ENCODE measurements at regions not wholly inside any gene's neighbourhood (a gene's known extent, or its start where the extent isn't known, plus 50 kb on each side); places are given as distances from the start of the nearest gene placed in this dataset.
"Not testable (repeated sequence)": the region's sequence is repeated elsewhere in the genome, so short reads cannot be mapped to it uniquely, and the experiment has no call there.

GRCh38 chr15:26261413-26261812, 398.3 kb upstream of the ATP10A start:
- no peak for DNase-seq (ENCODE audit: low read depth in 3 of 3)

- peak in 1 of 3 donors; percentile 4 for DNase-seq (ENCODE audit: low read depth in 3 of 3)
These were observed 397.5 kb upstream of the ATP10A start for GRCh38 chr15:26260517-26261133.

GRCh38 chr15:26259581-26259980, 396.5 kb upstream of the ATP10A start:
- DNase-seq (ENCODE audit: low read depth in 3 of 3) = no peak

- DNase-seq (ENCODE audit: low read depth in 3 of 3) = not testable (repeated sequence)
These were observed 381.7 kb upstream of the ATP10A start for GRCh38 chr15:26244782-26245181.

- no peak for DNase-seq (ENCODE audit: low read depth in 3 of 3)
These were observed 380.3 kb upstream of the ATP10A start for GRCh38 chr15:26243382-26243781.

- no peak for DNase-seq (ENCODE audit: low read depth in 3 of 3)
These were observed 379.5 kb upstream of the ATP10A start for GRCh38 chr15:26242565-26243071.

- no peak for DNase-seq (ENCODE audit: low read depth in 3 of 3)
These were observed 372.7 kb upstream of the ATP10A start for GRCh38 chr15:26235864-26236263.

GRCh38 chr15:26234976-26235767, 372.0 kb upstream of the ATP10A start:
- DNase-seq (ENCODE audit: low read depth in 3 of 3) = no peak

GRCh38 chr15:26232691-26233090, 369.6 kb upstream of the ATP10A start:
- no peak for DNase-seq (ENCODE audit: low read depth in 3 of 3)

- no peak for DNase-seq (ENCODE audit: low read depth in 3 of 3)
These were observed 368.0 kb upstream of the ATP10A start for GRCh38 chr15:26231096-26231495.

- DNase-seq (ENCODE audit: low read depth in 3 of 3) = no peak
These were observed 361.1 kb upstream of the ATP10A start for GRCh38 chr15:26224266-26224665.

- no peak for DNase-seq (ENCODE audit: low read depth in 3 of 3)
These were observed 360.6 kb upstream of the ATP10A start for GRCh38 chr15:26223720-26224119.

- DNase-seq (ENCODE audit: low read depth in 3 of 3) = no peak
These were observed 359.7 kb upstream of the ATP10A start for GRCh38 chr15:26222781-26223180.

GRCh38 chr15:26217043-26217442, 353.9 kb upstream of the ATP10A start:
- DNase-seq (ENCODE audit: low read depth in 3 of 3) = not testable (repeated sequence)

- no peak for DNase-seq (ENCODE audit: low read depth in 3 of 3)
These were observed 351.2 kb upstream of the ATP10A start for GRCh38 chr15:26214290-26214689.

- no peak for DNase-seq (ENCODE audit: low read depth in 3 of 3)
These were observed 350.3 kb upstream of the ATP10A start for GRCh38 chr15:26213427-26213826.

- DNase-seq (ENCODE audit: low read depth in 3 of 3) = no peak
These were observed 349.0 kb upstream of the ATP10A start for GRCh38 chr15:26212109-26212508.

- DNase-seq (ENCODE audit: low read depth in 3 of 3) = no peak
These were observed 347.9 kb upstream of the ATP10A start for GRCh38 chr15:26210980-26211379.

- DNase-seq (ENCODE audit: low read depth in 3 of 3) = no peak
These were observed 338.2 kb upstream of the ATP10A start for GRCh38 chr15:26201177-26201858.

GRCh38 chr15:26200427-26200826, 337.3 kb upstream of the ATP10A start:
- no peak for DNase-seq (ENCODE audit: low read depth in 3 of 3)

GRCh38 chr15:26197719-26198118, 334.6 kb upstream of the ATP10A start:
- DNase-seq (ENCODE audit: low read depth in 3 of 3) = no peak

- DNase-seq (ENCODE audit: low read depth in 3 of 3) = no peak
These were observed 333.9 kb upstream of the ATP10A start for GRCh38 chr15:26197060-26197459.

- no peak for DNase-seq (ENCODE audit: low read depth in 3 of 3)
These were observed 328.1 kb upstream of the ATP10A start for GRCh38 chr15:26191193-26191592.
